SK-N-SH treated with all-trans-retinoic acid at 6 μM for 48 hours (cell line): ENCODE measurements at regions not wholly inside any gene's neighbourhood (a gene's known extent, or its start where the extent isn't known, plus 50 kb on each side); places are given as distances from the start of the nearest gene placed in this dataset.

ENCODE experiments used
- ATAC-seq: fragments of 200-7000 bp; cut with Tn5 transposase; 3 replicates; pipeline ENCODE4 v1.9.1; 2020; ENCODE audit warnings: mild to moderate bottlenecking, moderate library complexity
- ARNTL ChIP-seq: fragments of 450-650 bp; formaldehyde crosslinking; IDR thresholded peaks from 2 replicates; pipeline ENCODE4 v1.5.0; 2020; ENCODE audit warnings: low read depth, mild to moderate bottlenecking, moderate library complexity, borderline replicate concordance
- BACH2 ChIP-seq: fragments of 250-450 bp; sonication (Bioruptor Pico); IDR thresholded peaks from 2 replicates; pipeline ENCODE4 v1.9.0; 2021; ENCODE audit warnings: mild to moderate bottlenecking, borderline replicate concordance
- CSDC2 ChIP-seq: fragments of 250-450 bp; sonication (Bioruptor Pico); IDR thresholded peaks from 2 replicates; pipeline ENCODE4 v1.5.0; 2020; ENCODE audit warnings: mild to moderate bottlenecking, moderate library complexity
- ESRRG ChIP-seq: fragments of 250-450 bp; sonication (Bioruptor Pico); IDR thresholded peaks from 2 replicates; pipeline ENCODE4 v1.6.1; 2021; ENCODE audit warnings: mild to moderate bottlenecking
- GLIS3 ChIP-seq: fragments of 250-450 bp; sonication (Bioruptor Pico); IDR thresholded peaks from 2 replicates; pipeline ENCODE4 v1.5.0; 2020; ENCODE audit warnings: mild to moderate bottlenecking, moderate library complexity
- OSR1 ChIP-seq: fragments of 250-450 bp; sonication (Bioruptor Pico); IDR thresholded peaks from 2 replicates; pipeline ENCODE4 v1.8.0; 2022; ENCODE audit warnings: moderate library complexity, mild to moderate bottlenecking, inconsistent platforms
- PPARA ChIP-seq: fragments of 250-450 bp; sonication (Bioruptor Pico); IDR thresholded peaks from 2 replicates; pipeline ENCODE4 v1.5.0; 2020; ENCODE audit warnings: mild to moderate bottlenecking, borderline replicate concordance
- SNAI2 ChIP-seq: fragments of 250-450 bp; sonication (Bioruptor Pico); IDR thresholded peaks from 2 replicates; pipeline ENCODE4 v1.5.0; 2020; ENCODE audit warnings: mild to moderate bottlenecking, moderate library complexity
- TCF4 ChIP-seq: fragments of 250-450 bp; sonication (Bioruptor Pico); IDR thresholded peaks from 2 replicates; pipeline ENCODE4 v1.8.0; 2021; ENCODE audit warnings: mild to moderate bottlenecking, moderate library complexity, borderline replicate concordance
- TOX ChIP-seq: fragments of 250-450 bp; sonication (Bioruptor Pico); IDR thresholded peaks from 2 replicates; pipeline ENCODE4 v1.8.0; 2021; ENCODE audit warnings: mild to moderate bottlenecking, moderate library complexity, borderline replicate concordance
- ZC3H10 ChIP-seq: fragments of 250-450 bp; sonication (Bioruptor Pico); IDR thresholded peaks from 2 replicates; pipeline ENCODE4 v1.5.1; 2021; ENCODE audit warnings: mild to moderate bottlenecking, moderate library complexity
- ZFP3 ChIP-seq: fragments of 250-450 bp; sonication (Bioruptor Pico); IDR thresholded peaks from 2 replicates; pipeline ENCODE4 v1.5.0; 2020; ENCODE audit warnings: mild to moderate bottlenecking, moderate library complexity
- ZFP30 ChIP-seq: fragments of 450-650 bp; formaldehyde crosslinking; IDR thresholded peaks from 2 replicates; pipeline ENCODE4 v1.5.0; 2022; ENCODE audit warnings: mild to moderate bottlenecking, moderate library complexity
- ZNF565 ChIP-seq: fragments of 450-650 bp; formaldehyde crosslinking; conservative IDR thresholded peaks from 2 replicates; pipeline ENCODE4 v1.5.0; 2020; ENCODE audit warnings: low read depth, mild to moderate bottlenecking, moderate library complexity
- ZNF70 ChIP-seq: fragments of 450-650 bp; formaldehyde crosslinking; IDR thresholded peaks from 2 replicates; pipeline ENCODE4 v1.5.0; 2020; ENCODE audit warnings: mild to moderate bottlenecking, moderate library complexity
- ZNF8 ChIP-seq: fragments of 450-650 bp; formaldehyde crosslinking; IDR thresholded peaks from 2 replicates; pipeline ENCODE4 v1.5.0; 2020; ENCODE audit warnings: mild to moderate bottlenecking, moderate library complexity
- TF ChIP-seq, protein P1 (sequence below): fragments of 250-450 bp; sonication (Bioruptor Pico); IDR thresholded peaks from 2 replicates; pipeline ENCODE4 v1.8.0; 2020; ENCODE audit warnings: mild to moderate bottlenecking, moderate library complexity, borderline replicate concordance
- TF ChIP-seq, protein P2 (sequence below): fragments of 250-450 bp; sonication (Bioruptor Pico); IDR thresholded peaks from 2 replicates; pipeline ENCODE4 v1.5.1; 2021; ENCODE audit warnings: mild to moderate bottlenecking, moderate library complexity
- TF ChIP-seq, protein P3 (sequence below): fragments of 250-450 bp; sonication (Bioruptor Pico); IDR thresholded peaks from 2 replicates; pipeline ENCODE4 v1.5.1; 2020; ENCODE audit warnings: low read depth, mild to moderate bottlenecking, moderate library complexity

DNA sequence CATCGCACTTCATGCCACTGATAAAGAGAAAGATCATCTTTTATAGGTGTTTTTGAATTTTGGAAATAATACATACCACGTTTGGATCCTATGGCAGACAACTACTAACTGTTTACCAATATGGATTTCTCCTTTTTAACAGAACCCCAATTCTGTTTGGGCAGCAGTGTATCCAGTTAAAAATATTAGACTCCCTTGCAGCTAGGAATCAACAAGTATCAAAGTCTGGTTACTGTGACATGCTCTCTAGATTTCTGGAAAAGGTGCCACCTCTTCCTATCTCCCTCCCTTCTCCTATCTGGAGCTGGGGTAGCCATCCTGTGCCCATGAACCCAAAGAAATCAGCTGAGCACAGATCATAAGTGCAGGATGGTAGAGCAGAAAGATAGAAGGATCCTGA is 54.1 kb upstream of the DTNBP1 start:
- TF ChIP-seq, protein P1, sequence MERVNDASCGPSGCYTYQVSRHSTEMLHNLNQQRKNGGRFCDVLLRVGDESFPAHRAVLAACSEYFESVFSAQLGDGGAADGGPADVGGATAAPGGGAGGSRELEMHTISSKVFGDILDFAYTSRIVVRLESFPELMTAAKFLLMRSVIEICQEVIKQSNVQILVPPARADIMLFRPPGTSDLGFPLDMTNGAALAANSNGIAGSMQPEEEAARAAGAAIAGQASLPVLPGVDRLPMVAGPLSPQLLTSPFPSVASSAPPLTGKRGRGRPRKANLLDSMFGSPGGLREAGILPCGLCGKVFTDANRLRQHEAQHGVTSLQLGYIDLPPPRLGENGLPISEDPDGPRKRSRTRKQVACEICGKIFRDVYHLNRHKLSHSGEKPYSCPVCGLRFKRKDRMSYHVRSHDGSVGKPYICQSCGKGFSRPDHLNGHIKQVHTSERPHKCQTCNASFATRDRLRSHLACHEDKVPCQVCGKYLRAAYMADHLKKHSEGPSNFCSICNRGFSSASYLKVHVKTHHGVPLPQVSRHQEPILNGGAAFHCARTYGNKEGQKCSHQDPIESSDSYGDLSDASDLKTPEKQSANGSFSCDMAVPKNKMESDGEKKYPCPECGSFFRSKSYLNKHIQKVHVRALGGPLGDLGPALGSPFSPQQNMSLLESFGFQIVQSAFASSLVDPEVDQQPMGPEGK (CRISPR knock-in tag): no peak
- TF ChIP-seq OSR1: no peak
- no peak for TF ChIP-seq CSDC2 (CRISPR knock-in tag)
- no peak for TF ChIP-seq ZC3H10 (CRISPR knock-in tag)
- TF ChIP-seq, protein P2, sequence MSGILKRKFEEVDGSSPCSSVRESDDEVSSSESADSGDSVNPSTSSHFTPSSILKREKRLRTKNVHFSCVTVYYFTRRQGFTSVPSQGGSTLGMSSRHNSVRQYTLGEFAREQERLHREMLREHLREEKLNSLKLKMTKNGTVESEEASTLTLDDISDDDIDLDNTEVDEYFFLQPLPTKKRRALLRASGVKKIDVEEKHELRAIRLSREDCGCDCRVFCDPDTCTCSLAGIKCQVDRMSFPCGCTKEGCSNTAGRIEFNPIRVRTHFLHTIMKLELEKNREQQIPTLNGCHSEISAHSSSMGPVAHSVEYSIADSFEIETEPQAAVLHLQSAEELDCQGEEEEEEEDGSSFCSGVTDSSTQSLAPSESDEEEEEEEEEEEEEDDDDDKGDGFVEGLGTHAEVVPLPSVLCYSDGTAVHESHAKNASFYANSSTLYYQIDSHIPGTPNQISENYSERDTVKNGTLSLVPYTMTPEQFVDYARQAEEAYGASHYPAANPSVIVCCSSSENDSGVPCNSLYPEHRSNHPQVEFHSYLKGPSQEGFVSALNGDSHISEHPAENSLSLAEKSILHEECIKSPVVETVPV (CRISPR knock-in tag): no peak
- TF ChIP-seq TOX: no peak

DNA sequence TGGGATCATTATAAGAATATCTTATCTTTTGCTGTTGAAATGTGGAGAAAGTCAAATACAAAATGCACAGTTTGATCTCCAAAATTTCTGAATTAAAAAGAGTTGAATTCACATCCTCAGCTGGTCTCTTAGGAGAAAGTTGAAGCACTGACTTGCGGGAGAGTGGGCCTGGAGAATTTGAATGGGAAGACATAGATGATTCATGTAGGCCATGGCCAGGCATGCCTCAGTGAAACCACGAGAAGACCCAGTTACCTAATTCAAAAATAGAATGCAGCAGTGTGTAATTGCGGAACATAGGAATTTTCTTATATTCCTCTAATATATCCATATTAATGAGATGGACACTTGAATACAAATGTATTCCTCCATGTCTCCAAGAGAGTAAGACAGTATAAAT is 53.0 kb upstream of the DTNBP1 start:
- ATAC-seq: no peak
- TF ChIP-seq SNAI2 (CRISPR knock-in tag): no peak
- TF ChIP-seq ZFP3 (CRISPR knock-in tag): no peak
- TF ChIP-seq, protein P3, sequence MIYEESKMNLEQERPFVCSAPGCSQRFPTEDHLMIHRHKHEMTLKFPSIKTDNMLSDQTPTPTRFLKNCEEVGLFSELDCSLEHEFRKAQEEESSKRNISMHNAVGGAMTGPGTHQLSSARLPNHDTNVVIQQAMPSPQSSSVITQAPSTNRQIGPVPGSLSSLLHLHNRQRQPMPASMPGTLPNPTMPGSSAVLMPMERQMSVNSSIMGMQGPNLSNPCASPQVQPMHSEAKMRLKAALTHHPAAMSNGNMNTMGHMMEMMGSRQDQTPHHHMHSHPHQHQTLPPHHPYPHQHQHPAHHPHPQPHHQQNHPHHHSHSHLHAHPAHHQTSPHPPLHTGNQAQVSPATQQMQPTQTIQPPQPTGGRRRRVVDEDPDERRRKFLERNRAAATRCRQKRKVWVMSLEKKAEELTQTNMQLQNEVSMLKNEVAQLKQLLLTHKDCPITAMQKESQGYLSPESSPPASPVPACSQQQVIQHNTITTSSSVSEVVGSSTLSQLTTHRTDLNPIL: no peak
- TF ChIP-seq OSR1: no peak
- no peak for TF ChIP-seq ZNF70 (CRISPR knock-in tag)
- TF ChIP-seq CSDC2 (CRISPR knock-in tag): no peak
- TF ChIP-seq, protein P2 (CRISPR knock-in tag): no peak
- TF ChIP-seq ZNF8 (CRISPR knock-in tag): no peak
- no peak for TF ChIP-seq GLIS3 (CRISPR knock-in tag)
- TF ChIP-seq BACH2 (CRISPR knock-in tag): no peak
- TF ChIP-seq, protein P1 (CRISPR knock-in tag): no peak
- TF ChIP-seq ESRRG (CRISPR knock-in tag): no peak
- no peak for TF ChIP-seq TOX
- TF ChIP-seq ZC3H10 (CRISPR knock-in tag): no peak

More for the DNA sequence above, 54.1 kb upstream of the DTNBP1 start:
- no peak for ATAC-seq

DNA sequence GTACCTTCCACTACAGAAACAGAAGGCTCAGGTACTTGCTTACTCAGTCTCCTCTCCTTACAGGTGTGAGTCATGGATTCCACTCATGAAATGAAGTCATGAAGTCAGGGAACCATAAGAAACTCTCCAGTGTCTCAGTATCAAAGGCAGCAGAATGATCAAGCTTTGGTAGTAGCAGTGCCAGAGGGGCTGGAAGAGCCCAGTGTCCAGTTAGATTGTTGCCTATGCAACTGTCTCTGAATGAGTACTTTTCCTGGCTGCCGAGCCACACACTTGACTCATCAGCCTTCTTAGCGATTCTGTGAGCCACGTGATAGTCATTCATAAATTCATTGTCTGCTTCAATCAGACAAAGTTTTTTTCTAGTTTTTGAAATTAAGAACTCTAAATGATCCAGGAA is 52.2 kb upstream of the DTNBP1 start:
- no peak for ATAC-seq
- TF ChIP-seq ZFP30 (CRISPR knock-in tag) (no peak), TCF4 (no peak), GLIS3 (CRISPR knock-in tag) (no peak), CSDC2 (CRISPR knock-in tag) (no peak), ZNF70 (CRISPR knock-in tag) (no peak), ZNF565 (CRISPR knock-in tag) (no peak), ARNTL (CRISPR knock-in tag) (no peak), PPARA (CRISPR knock-in tag) (no peak), ZFP3 (CRISPR knock-in tag) (no peak), TOX (no peak), OSR1 (no peak)
- TF ChIP-seq, protein P2 (CRISPR knock-in tag): no peak

DNA sequence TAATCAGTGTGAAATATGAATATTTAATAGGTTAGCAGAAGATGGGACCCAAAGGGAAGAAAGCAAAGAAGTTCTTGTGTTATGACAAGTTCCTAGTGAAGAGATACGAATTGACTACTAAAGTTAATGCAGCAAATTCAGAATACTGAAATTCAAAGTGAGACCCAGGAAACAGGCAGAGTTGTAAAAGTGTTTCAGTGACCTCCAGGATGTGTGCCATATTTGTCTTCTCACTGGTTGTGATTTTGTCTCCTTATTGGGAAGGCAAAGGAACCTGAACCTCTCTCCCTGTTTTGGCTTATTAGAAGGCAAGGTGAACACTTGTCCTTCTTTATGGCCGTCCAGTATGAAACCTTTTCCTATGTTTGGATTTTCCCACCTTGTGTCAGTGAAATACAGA is 51.8 kb upstream of the DTNBP1 start:
- ATAC-seq: no peak
- TF ChIP-seq ARNTL (CRISPR knock-in tag) (no peak), GLIS3 (CRISPR knock-in tag) (no peak), BACH2 (CRISPR knock-in tag) (no peak), ZFP3 (CRISPR knock-in tag) (no peak)
